ENCODE measurements at regions not wholly inside any gene's neighbourhood (a gene's known extent, or its start where the extent isn't known, plus 50 kb on each side); places are given as distances from the start of the nearest gene placed in this dataset.
"Not testable (repeated sequence)": the region's sequence is repeated elsewhere in the genome, so short reads cannot be mapped to it uniquely, and the experiment has no call there.

GRCh38 chr1:144516172-144516571 is 54.7 kb upstream of the NBPF15 start:
- not testable (repeated sequence) for DNase-seq

- not testable (repeated sequence) for DNase-seq
Observed at GRCh38 chr1:144516906-144517305, 55.4 kb upstream of the NBPF15 start.

GRCh38 chr1:144518439-144518838 is 57.0 kb upstream of the NBPF15 start:
- not testable (repeated sequence) for DNase-seq

- not testable (repeated sequence) for DNase-seq
Observed at GRCh38 chr1:144519528-144520189, 58.2 kb upstream of the NBPF15 start.

DNA sequence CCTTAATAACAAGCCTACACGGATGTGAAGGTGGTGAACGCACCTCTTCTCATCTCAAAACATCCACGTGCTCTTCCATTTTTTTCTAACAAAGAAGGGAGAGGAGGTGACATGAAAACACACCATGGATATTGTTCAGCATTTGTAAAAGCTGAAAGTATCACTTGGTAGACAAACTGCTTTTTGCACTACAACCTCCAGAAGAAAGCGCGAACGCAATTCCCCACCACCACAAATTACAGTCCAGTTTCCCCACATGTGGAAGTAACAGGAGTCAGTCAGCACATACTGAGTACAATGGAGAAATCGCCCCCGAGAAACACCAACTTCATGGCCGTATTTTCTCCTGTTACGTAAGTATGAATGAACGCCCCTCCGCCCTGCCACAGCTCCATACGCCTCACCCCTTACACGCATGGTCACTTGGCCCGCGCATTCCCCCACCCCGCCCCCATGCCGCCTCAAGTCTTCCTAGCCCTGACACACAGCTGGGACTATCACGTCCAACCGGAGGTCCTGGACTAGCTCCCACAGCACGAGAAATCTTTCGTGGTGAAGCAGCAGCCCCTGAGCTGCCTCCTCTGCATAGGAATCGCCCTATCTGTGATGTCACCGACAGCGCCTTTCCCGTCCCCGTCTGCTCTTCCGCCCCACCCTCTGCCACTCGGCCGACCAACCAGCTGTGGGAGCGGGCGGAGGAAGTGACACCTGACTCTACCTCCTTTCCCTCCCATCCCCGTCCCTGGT is 62.4 kb upstream of the NBPF15 start:
- peak; percentile 75 for DNase-seq

GRCh38 chr1:144532156-144532607 is 60.5 kb upstream of the PPIAL4F start:
- peak; percentile 46 for DNase-seq

DNA sequence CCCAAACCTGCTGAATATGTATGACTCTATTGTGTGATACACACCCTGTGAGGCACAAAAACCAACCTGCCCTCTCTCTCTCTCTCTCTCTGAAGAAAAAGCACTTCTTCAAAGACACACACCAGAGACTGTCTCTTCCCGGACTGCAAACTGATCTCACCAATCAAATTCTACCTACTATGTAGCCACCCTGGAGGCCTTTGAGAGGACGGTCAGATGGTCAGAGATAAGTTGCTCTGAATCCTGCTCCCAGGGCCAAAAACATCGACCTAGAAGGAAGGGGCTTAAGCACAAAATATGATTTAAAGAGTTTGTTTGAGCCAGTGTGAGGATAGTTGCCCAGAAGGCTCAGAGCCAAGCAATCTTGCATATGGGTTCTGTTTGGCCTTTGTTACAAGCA is 59.2 kb upstream of the PPIAL4F start:
- not testable (repeated sequence) for DNase-seq

DNA sequence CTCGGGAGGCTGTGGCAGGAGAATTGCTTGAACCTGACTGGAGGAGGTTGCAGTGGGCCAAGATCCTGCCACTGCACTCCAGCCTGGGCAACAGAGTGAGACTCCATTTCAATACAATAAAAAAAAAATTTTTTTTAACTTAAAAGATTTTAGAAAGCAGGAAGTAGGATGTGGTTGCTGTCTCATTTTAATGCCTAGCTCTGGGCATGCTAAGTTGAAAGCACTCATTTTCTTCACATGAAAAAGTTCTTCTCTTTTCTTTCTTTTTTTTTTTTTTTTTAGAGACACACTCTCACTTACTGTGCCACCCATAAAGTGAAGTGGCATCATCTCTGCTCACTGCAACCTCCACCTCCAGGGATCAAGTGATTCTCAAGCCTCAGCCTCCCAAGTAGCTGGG is 58.4 kb upstream of the PPIAL4F start:
- not testable (repeated sequence) for DNase-seq

DNA sequence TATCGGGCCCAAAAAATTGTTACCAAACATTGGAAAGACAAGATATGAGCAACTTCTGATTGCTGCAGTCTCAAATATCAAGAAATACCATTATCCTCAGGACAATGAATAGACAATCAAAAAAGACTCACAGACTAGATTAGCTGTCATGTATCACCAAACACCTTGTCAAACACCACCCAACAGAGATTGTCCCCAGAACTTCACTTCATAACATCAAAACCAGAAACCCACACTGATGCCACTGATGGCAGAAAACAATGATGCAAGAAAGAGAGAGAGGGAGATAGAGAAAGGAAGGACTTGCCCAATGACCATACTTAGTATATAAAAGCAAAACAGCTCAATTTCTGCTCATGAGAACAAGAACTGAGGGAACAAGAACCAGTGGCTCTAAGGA is 56.0 kb upstream of the PPIAL4F start:
- DNase-seq, result not testable (repeated sequence)

DNA sequence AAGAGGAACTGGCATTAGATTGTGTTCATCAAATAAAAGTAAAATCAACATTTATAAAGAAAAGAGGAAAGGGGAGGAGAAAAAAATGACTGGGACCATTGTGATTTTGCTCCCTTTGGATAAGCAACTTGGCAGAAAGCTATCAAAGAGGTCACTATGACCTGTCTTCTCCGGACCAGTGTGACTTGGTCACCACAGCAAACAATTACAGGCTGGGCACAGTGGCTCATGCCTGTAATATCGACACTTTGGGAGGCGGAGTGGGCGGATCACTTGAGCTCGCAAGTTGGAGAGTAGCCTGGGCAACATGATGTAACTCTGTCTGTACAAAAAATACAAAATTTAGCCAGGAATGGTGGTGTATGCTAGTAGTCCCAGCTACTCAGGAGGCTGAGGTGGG is 55.5 kb upstream of the PPIAL4F start:
- not testable (repeated sequence) for DNase-seq

- DNase-seq, result not testable (repeated sequence)
Observed at GRCh38 chr1:144538736-144539135, 54.0 kb upstream of the PPIAL4F start.

DNA sequence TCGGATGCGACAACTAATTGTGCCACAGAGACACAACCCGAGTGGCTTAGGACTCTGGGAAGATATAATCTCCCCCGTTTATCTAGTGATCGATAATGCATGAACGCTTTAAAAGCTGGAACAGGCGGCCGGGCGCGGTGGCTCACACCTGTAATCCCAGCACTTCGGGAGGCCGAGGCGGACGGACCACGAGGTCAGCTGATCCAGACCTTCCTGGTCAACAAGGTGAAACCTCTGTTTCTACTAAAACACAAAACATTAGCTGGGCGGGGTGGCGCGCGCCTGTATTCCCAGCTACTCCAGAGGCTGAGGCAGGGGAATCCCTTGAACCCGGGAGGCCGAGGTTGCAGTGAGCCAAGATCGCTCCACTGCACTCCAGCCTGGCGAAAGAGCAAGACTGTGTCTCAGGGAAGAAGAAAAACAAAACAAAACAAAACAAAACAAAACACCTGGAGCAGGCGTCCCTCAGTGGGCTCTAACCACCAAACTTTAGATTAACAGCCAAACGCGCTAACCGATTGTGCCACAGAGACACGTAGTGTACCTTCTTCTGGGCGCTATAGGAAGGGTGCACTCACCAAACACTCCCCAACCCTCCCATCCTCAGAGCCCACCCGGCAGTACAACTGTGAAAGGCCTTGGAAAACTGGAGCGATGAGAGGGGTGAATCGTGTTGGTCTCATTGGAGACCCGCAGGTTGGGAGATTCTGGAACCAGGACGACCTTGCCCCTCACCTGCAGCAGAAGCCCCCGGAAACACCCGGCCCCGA is 53.3 kb upstream of the PPIAL4F start:
- DNase-seq, result not testable (repeated sequence)
